Testis (tissue), 2 donors: ENCODE measurements at regions not wholly inside any gene's neighbourhood (a gene's known extent, or its start where the extent isn't known, plus 50 kb on each side); places are given as distances from the start of the nearest gene placed in this dataset.
"Not testable (repeated sequence)": the region's sequence is repeated elsewhere in the genome, so short reads cannot be mapped to it uniquely, and the experiment has no call there.

ENCODE experiments used
- CTCF ChIP-seq, 3 experiments: fragments of 450-650 bp in 2 of 3; fragments of 200-600 bp in 1 of 3; sonication (generic) in 1 of 3; IDR thresholded peaks; one replicate each; pipeline ENCODE4 v1.5.1; 2016 to 2019; ENCODE audit warnings: antibody characterized with exemption in 3 of 3, mild to moderate bottlenecking in 2 of 3, moderate library complexity in 1 of 3
- POLR2A ChIP-seq: fragments of 450-650 bp; IDR thresholded peaks from one replicate; pipeline ENCODE4 v1.6.1; 2017; ENCODE audit warnings: antibody characterized with exemption, mild to moderate bottlenecking, moderate library complexity

GRCh38 chr14:37784827-37785223 is 189.4 kb downstream of the TTC6 start:
- not testable (repeated sequence) for TF ChIP-seq CTCF (IDR thresholded peaks at IDR 0.05); POLR2A
